ENCODE measurements at regions not wholly inside any gene's neighbourhood (a gene's known extent, or its start where the extent isn't known, plus 50 kb on each side); places are given as distances from the start of the nearest gene placed in this dataset.

- no peak for DNase-seq
- TF ChIP-seq POLR2A (IDR thresholded peaks at IDR 0.05; ENCODE audit: low read length) (no peak), GATA1 (IDR thresholded peaks at IDR 0.05; ENCODE audit: low read depth, low read length) (no peak)
Measured at GRCh38 chr21:35860189-35860869, 200.0 kb downstream of the SETD4 start.

- no peak for DNase-seq
- no peak for TF ChIP-seq POLR2A (IDR thresholded peaks at IDR 0.05; ENCODE audit: low read length)
- no peak for TF ChIP-seq GATA1 (IDR thresholded peaks at IDR 0.05; ENCODE audit: low read depth, low read length)
Measured at GRCh38 chr21:35859677-35860076, 200.6 kb downstream of the SETD4 start.

GRCh38 chr21:35857095-35857494, 203.2 kb downstream of the SETD4 start:
- no peak for DNase-seq
- TF ChIP-seq POLR2A (IDR thresholded peaks at IDR 0.05; ENCODE audit: low read length) (no peak), GATA1 (IDR thresholded peaks at IDR 0.05; ENCODE audit: low read depth, low read length) (no peak)

GRCh38 chr21:35855484-35855883, 204.8 kb downstream of the SETD4 start:
- TF ChIP-seq POLR2A (IDR thresholded peaks at IDR 0.05; ENCODE audit: low read length) (no peak), GATA1 (IDR thresholded peaks at IDR 0.05; ENCODE audit: low read depth, low read length) (no peak)
- no peak for DNase-seq

- no peak for DNase-seq
- no peak for TF ChIP-seq GATA1 (IDR thresholded peaks at IDR 0.05; ENCODE audit: low read depth, low read length)
- TF ChIP-seq POLR2A (IDR thresholded peaks at IDR 0.05; ENCODE audit: low read length), result no peak
Measured at GRCh38 chr21:35854281-35854680, 206.0 kb downstream of the SETD4 start.

GRCh38 chr21:35853321-35854239, 206.7 kb downstream of the SETD4 start:
- TF ChIP-seq POLR2A (IDR thresholded peaks at IDR 0.05; ENCODE audit: low read length) (no peak), GATA1 (IDR thresholded peaks at IDR 0.05; ENCODE audit: low read depth, low read length) (no peak)
- DNase-seq, result no peak

- DNase-seq, result no peak
- TF ChIP-seq GATA1 (IDR thresholded peaks at IDR 0.05; ENCODE audit: low read depth, low read length) (no peak), POLR2A (IDR thresholded peaks at IDR 0.05; ENCODE audit: low read length) (no peak)
Measured at GRCh38 chr21:35852820-35853219, 207.5 kb downstream of the SETD4 start.

- TF ChIP-seq POLR2A (IDR thresholded peaks at IDR 0.05; ENCODE audit: low read length), result no peak
- no peak for TF ChIP-seq GATA1 (IDR thresholded peaks at IDR 0.05; ENCODE audit: low read depth, low read length)
- DNase-seq, result no peak
Measured at GRCh38 chr21:35850542-35851103, 209.7 kb downstream of the SETD4 start.

- TF ChIP-seq POLR2A (IDR thresholded peaks at IDR 0.05; ENCODE audit: low read length), result no peak
- no peak for TF ChIP-seq GATA1 (IDR thresholded peaks at IDR 0.05; ENCODE audit: low read depth, low read length)
- no peak for DNase-seq
Measured at GRCh38 chr21:35850029-35850428, 210.3 kb downstream of the SETD4 start.

GRCh38 chr21:35849144-35849543, 211.2 kb downstream of the SETD4 start:
- DNase-seq, result no peak
- TF ChIP-seq GATA1 (IDR thresholded peaks at IDR 0.05; ENCODE audit: low read depth, low read length) (no peak), POLR2A (IDR thresholded peaks at IDR 0.05; ENCODE audit: low read length) (no peak)

GRCh38 chr21:35843911-35844667, 216.2 kb downstream of the SETD4 start:
- no peak for DNase-seq

GRCh38 chr21:35840949-35841348, 219.4 kb downstream of the SETD4 start:
- no peak for DNase-seq
- no peak for TF ChIP-seq POLR2A (IDR thresholded peaks at IDR 0.05; ENCODE audit: low read length)
- no peak for TF ChIP-seq GATA1 (IDR thresholded peaks at IDR 0.05; ENCODE audit: low read depth, low read length)

More at GRCh38 chr21:35843911-35844667, 216.2 kb downstream of the SETD4 start:
- TF ChIP-seq GATA1 (IDR thresholded peaks at IDR 0.05; ENCODE audit: low read depth, low read length) (no peak), POLR2A (IDR thresholded peaks at IDR 0.05; ENCODE audit: low read length) (no peak)

GRCh38 chr21:35840197-35840799, 220.0 kb downstream of the SETD4 start:
- no peak for TF ChIP-seq GATA1 (IDR thresholded peaks at IDR 0.05; ENCODE audit: low read depth, low read length)
- no peak for TF ChIP-seq POLR2A (IDR thresholded peaks at IDR 0.05; ENCODE audit: low read length)
- DNase-seq, result peak; percentile 75 to 83

All from erythroblast (primary cell).